VCaP (cell line): ENCODE measurements at regions not wholly inside any gene's neighbourhood (a gene's known extent, or its start where the extent isn't known, plus 50 kb on each side); places are given as distances from the start of the nearest gene placed in this dataset.
"Not testable (repeated sequence)": the region's sequence is repeated elsewhere in the genome, so short reads cannot be mapped to it uniquely, and the experiment has no call there.

Experiments used
- H3K27ac ChIP-seq: fragments of 450-650 bp; 2 replicates; pipeline ENCODE4 v1.5.1; 2017
- CTCF ChIP-seq: fragments of 450-650 bp; conservative IDR thresholded peaks from 2 replicates; pipeline ENCODE4 v1.5.1; 2017; ENCODE audit warnings: mild to moderate bottlenecking, moderate library complexity

- no peak for TF ChIP-seq CTCF
- H3K27ac ChIP-seq = no peak overlapping the region
Observed at GRCh38 chr9:126183266-126183665, 143.4 kb upstream of the MVB12B start.

GRCh38 chr9:126190994-126191393 lies 135.6 kb upstream of the MVB12B start:
- H3K27ac ChIP-seq = not testable (repeated sequence)

- H3K27ac ChIP-seq = no peak overlapping the region
- no peak for TF ChIP-seq CTCF
Observed at GRCh38 chr9:126198854-126199253, 127.8 kb upstream of the MVB12B start.

- no peak for TF ChIP-seq CTCF
- no peak overlapping the region for H3K27ac ChIP-seq
Observed at GRCh38 chr9:126203313-126203712, 123.3 kb upstream of the MVB12B start.

- H3K27ac ChIP-seq = no peak overlapping the region
- no peak for TF ChIP-seq CTCF
Observed at GRCh38 chr9:126204197-126204596, 122.4 kb upstream of the MVB12B start.

- H3K27ac ChIP-seq = no peak overlapping the region
- no peak for TF ChIP-seq CTCF
Observed at GRCh38 chr9:126204708-126205225, 121.9 kb upstream of the MVB12B start.

- no peak overlapping the region for H3K27ac ChIP-seq
- TF ChIP-seq CTCF = no peak
Observed at GRCh38 chr9:126205265-126205664, 121.4 kb upstream of the MVB12B start.

- TF ChIP-seq CTCF = no peak
- H3K27ac ChIP-seq = no peak overlapping the region
Observed at GRCh38 chr9:126205845-126206498, 120.7 kb upstream of the MVB12B start.
